Vagina (tissue), 2 donors: ENCODE measurements at regions not wholly inside any gene's neighbourhood (a gene's known extent, or its start where the extent isn't known, plus 50 kb on each side); places are given as distances from the start of the nearest gene placed in this dataset.

Source experiments
- CTCF ChIP-seq, 3 experiments: fragments of 450-650 bp in 2 of 3; fragments of 200-600 bp in 1 of 3; sonication (generic) in 1 of 3; IDR thresholded peaks; one replicate each; pipeline ENCODE4 v1.5.1; 2017 to 2019; ENCODE audit warnings: antibody characterized with exemption in 3 of 3, mild to moderate bottlenecking in 2 of 3, moderate library complexity in 2 of 3
- POLR2A ChIP-seq, 2 donors: fragments of 450-650 bp; IDR thresholded peaks; one replicate each; pipeline ENCODE4 v1.6.1; 2017; ENCODE audit warnings: antibody characterized with exemption in 2 of 2, mild to moderate bottlenecking in 2 of 2, moderate library complexity in 2 of 2
- POLR2AphosphoS5 ChIP-seq, 2 donors: sonication (generic); formaldehyde crosslinking; IDR thresholded peaks; one replicate each; pipeline ENCODE4 v1.9.0; 2017; ENCODE audit warnings: antibody characterized with exemption in 2 of 2, mild to moderate bottlenecking in 2 of 2, low read depth in 1 of 2; ENCODE audit not compliant: insufficient read depth in 1 of 2

GRCh38 chr10:4561296-4561695 lies 264.7 kb upstream of the AKR1E2 start:
- TF ChIP-seq CTCF (IDR thresholded peaks at IDR 0.05) (no peak), POLR2A (IDR thresholded peaks at IDR 0.05) (no peak), POLR2AphosphoS5 (IDR thresholded peaks at IDR 0.05; ENCODE audit: insufficient read depth in 1 of 2, low read depth in 1 of 2) (no peak)
